Keratinocyte (primary cell): ENCODE measurements at regions not wholly inside any gene's neighbourhood (a gene's known extent, or its start where the extent isn't known, plus 50 kb on each side); places are given as distances from the start of the nearest gene placed in this dataset.

Experiments
- DNase-seq: peaks from one replicate; pipeline ENCODE4 v3.0.0-alpha.2; 2011; ENCODE audit warnings: low read depth, missing footprints, low spot score
- FAIRE-seq: peaks from 2 replicates; lab custom pipeline; 2011; peaks lifted over from hg19 to GRCh38; lab: Jason Lieb, UNC
- H2AFZ ChIP-seq: 2 replicates; pipeline ENCODE4 v1.6.0; 2012; ENCODE audit warnings: low read length, control low read depth, inconsistent platforms; ENCODE audit not compliant: control insufficient read depth
- H3K27ac ChIP-seq: 2 replicates; pipeline ENCODE4 v1.5.1; 2011; ENCODE audit warnings: low read length; ENCODE audit not compliant: control insufficient read depth, insufficient read depth
- H3K27me3 ChIP-seq: 3 replicates; pipeline ENCODE4 v1.6.0; 2011; ENCODE audit warnings: low read length; ENCODE audit not compliant: control insufficient read depth, insufficient read depth; ENCODE audit errors: extremely low read depth
- H3K36me3 ChIP-seq, 2 experiments: 2 replicates in 1 of 2; 3 replicates in 1 of 2; pipeline ENCODE4 v1.5.1; 2011; ENCODE audit warnings: low read length in 2 of 2, mild to moderate bottlenecking in 1 of 2; ENCODE audit not compliant: control insufficient read depth in 2 of 2, insufficient read depth in 2 of 2; ENCODE audit errors: extremely low read depth in 1 of 2
- H3K4me1 ChIP-seq: 3 replicates; pipeline ENCODE4 v1.5.1; 2011; ENCODE audit warnings: low read length; ENCODE audit not compliant: control insufficient read depth, insufficient read depth; ENCODE audit errors: extremely low read depth
- H3K4me2 ChIP-seq: 3 replicates; pipeline ENCODE4 v1.6.0; 2011; ENCODE audit warnings: low read depth, low read length; ENCODE audit not compliant: control insufficient read depth, insufficient read depth; ENCODE audit errors: extremely low read depth
- H3K4me3 ChIP-seq, 3 experiments: fragments of 200-600 bp in 1 of 3; sonication (generic) in 1 of 3; 2 replicates in 2 of 3; 3 replicates in 1 of 3; pipeline ENCODE4 v1.5.1; 2011 to 2016; ENCODE audit warnings: low read length in 3 of 3, mild to moderate bottlenecking in 3 of 3, control low read depth in 2 of 3, inconsistent platforms in 1 of 3, low read depth in 1 of 3, mixed read lengths in 1 of 3, mixed run types in 1 of 3, moderate library complexity in 1 of 3; ENCODE audit not compliant: control insufficient read depth in 2 of 3, insufficient read depth in 2 of 3; ENCODE audit errors: extremely low read depth in 1 of 3
- H3K79me2 ChIP-seq: 2 replicates; pipeline ENCODE4 v1.6.0; 2012; ENCODE audit warnings: low read length; ENCODE audit not compliant: control insufficient read depth, insufficient read depth
- H3K9ac ChIP-seq: 3 replicates; pipeline ENCODE4 v1.6.0; 2011; ENCODE audit warnings: low read length; ENCODE audit not compliant: control insufficient read depth, insufficient read depth; ENCODE audit errors: extremely low read depth
- H3K9me1 ChIP-seq: 3 replicates; pipeline ENCODE4 v1.6.0; 2011; ENCODE audit warnings: low read length; ENCODE audit not compliant: control insufficient read depth, insufficient read depth; ENCODE audit errors: extremely low read depth
- H3K9me3 ChIP-seq: 2 replicates; pipeline ENCODE4 v1.5.1; 2012; ENCODE audit warnings: low read depth, low read length; ENCODE audit not compliant: control insufficient read depth
- H4K20me1 ChIP-seq: 3 replicates; pipeline ENCODE4 v1.6.0; 2011; ENCODE audit warnings: low read length; ENCODE audit not compliant: control insufficient read depth, insufficient read depth; ENCODE audit errors: extremely low read depth
- CTCF ChIP-seq, 3 experiments: IDR thresholded peaks in 1 of 3; conservative IDR thresholded peaks in 1 of 3; optimal IDR thresholded peaks in 1 of 3; 2 replicates in 2 of 3; 3 replicates in 1 of 3; pipeline versions ENCODE3 to v1.5.1; 2011; ENCODE audit warnings: low read length in 3 of 3, mild to moderate bottlenecking in 3 of 3, moderate library complexity in 2 of 3, control low read depth in 1 of 3, inconsistent platforms in 1 of 3; ENCODE audit not compliant: insufficient read depth in 2 of 3; ENCODE audit errors: extremely low read depth in 1 of 3
- EZH2 ChIP-seq: IDR thresholded peaks from one replicate; pipeline ENCODE4 v1.6.1; 2012; ENCODE audit warnings: inconsistent platforms, mild to moderate bottlenecking, low read length, moderate library complexity
- dilution Hi-C: fragments of 300-500 bp; cut with MboI; formaldehyde crosslinking; loops from one replicate; pipeline ENCODE4 v1.7.0; 2020; ENCODE audit warnings: low sequenced_read_pairs; ENCODE audit not compliant: extremely low pct_ligation_motif_present

GRCh38 chr5:50947906-50948683 lies 281.7 kb downstream of the PARP8 start:
- no peak for DNase-seq
- no peaks in the 10 kb centered on the region for H3K9me1 ChIP-seq
- dilution Hi-C loops, result no loop called here
- no peak overlapping the region for H3K4me3 ChIP-seq
- TF ChIP-seq CTCF (optimal IDR thresholded peaks at IDR 0.05 in 1 of 3, IDR thresholded peaks at IDR 0.05 in 1 of 3, conservative IDR thresholded peaks at IDR 0.05 in 1 of 3; ENCODE audit: extremely low read depth in 1 of 3, insufficient read depth in 2 of 3, low read length in 3 of 3), result no peak
- TF ChIP-seq EZH2, result no peak
- H4K20me1 ChIP-seq, result no peaks in the 10 kb centered on the region
- no peak overlapping the region for H3K9ac ChIP-seq
- no peaks in the 10 kb centered on the region for H3K79me2 ChIP-seq
- H3K27ac ChIP-seq, result no peak overlapping the region
- no peaks in the 10 kb centered on the region for H3K9me3 ChIP-seq
- no peak overlapping the region for H2AFZ ChIP-seq
- H3K27me3 ChIP-seq, result no peaks in the 10 kb centered on the region
- FAIRE-seq, result no peak
- no peaks in the 10 kb centered on the region for H3K4me1 ChIP-seq
- no peak overlapping the region for H3K4me2 ChIP-seq
- H3K36me3 ChIP-seq, result no peaks in the 10 kb centered on the region

DNA sequence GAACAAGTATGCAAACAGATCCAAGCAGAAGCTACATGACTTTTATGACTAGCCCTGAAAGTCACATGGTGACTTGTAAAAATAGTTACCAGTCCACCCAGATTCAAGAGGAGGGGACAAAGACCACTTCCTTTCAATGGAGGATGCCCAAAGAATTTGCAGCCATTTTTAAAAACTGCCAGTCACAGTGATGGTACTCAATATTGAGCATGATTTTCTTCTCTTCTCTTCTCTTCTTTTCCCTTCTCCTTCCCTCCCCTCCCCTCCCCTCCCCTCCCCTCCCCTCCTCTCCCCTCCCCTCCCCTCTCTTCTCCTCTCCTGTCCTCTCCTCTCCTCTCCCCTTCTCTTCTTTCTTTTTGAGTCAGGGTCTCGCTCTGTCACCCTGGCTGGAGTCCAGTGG lies 286.9 kb downstream of the PARP8 start:
- no peak for TF ChIP-seq EZH2
- no peak for TF ChIP-seq CTCF (optimal IDR thresholded peaks at IDR 0.05 in 1 of 3, IDR thresholded peaks at IDR 0.05 in 1 of 3, conservative IDR thresholded peaks at IDR 0.05 in 1 of 3; ENCODE audit: extremely low read depth in 1 of 3, insufficient read depth in 2 of 3, low read length in 3 of 3)
- FAIRE-seq, result no peak

More for the DNA sequence above, 286.9 kb downstream of the PARP8 start:
- Histone ChIP-seq H3K9ac (no peak overlapping the region), H3K79me2 (no peaks in the 10 kb centered on the region), H3K36me3 (no peaks in the 10 kb centered on the region), H3K9me3 (no peaks in the 10 kb centered on the region), H3K4me1 (no peaks in the 10 kb centered on the region), H2AFZ (no peak overlapping the region), H4K20me1 (no peaks in the 10 kb centered on the region), H3K9me1 (no peaks in the 10 kb centered on the region), H3K4me3 (no peak overlapping the region), H3K27me3 (no peaks in the 10 kb centered on the region), H3K27ac (no peak overlapping the region), H3K4me2 (no peak overlapping the region)
- no peak for DNase-seq
- dilution Hi-C loops, result no loop called here
